GM21723 (cell line): ENCODE measurements at regions not wholly inside any gene's neighbourhood (a gene's known extent, or its start where the extent isn't known, plus 50 kb on each side); places are given as distances from the start of the nearest gene placed in this dataset.
A peak's percentile ranks its signal among the peaks of the same experiment; 100 is the strongest.

Experiments
- ATAC-seq: cut with Tn5 transposase; IDR thresholded peaks from one replicate; pipeline ENCODE4 v1.9.1; 2021; ENCODE audit warnings: mild to moderate bottlenecking, moderate library complexity; ENCODE audit not compliant: unreplicated experiment

GRCh38 chr2:105596411-105596921 lies 148.2 kb upstream of the NCK2 start:
- ATAC-seq = no peak

DNA sequence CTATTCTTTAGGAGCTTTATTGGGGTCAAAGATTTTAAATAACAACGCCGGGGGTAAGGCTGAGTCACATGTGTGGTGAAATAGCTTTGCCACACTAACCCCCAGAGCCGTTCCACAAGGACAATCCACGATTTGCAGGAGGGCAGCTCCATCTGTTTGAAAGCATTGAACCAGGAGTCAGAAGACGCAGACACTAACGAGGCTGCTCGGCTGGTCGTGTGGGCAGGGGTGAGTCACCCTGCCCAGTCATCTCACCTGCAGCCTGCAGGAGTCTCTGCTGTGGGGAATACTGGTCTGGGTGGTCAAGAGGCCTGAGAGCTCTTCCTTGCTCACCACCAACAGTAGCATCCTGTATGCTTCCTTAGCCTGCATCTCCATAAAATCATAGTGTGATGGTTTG lies 149.2 kb upstream of the NCK2 start:
- ATAC-seq = no peak

DNA sequence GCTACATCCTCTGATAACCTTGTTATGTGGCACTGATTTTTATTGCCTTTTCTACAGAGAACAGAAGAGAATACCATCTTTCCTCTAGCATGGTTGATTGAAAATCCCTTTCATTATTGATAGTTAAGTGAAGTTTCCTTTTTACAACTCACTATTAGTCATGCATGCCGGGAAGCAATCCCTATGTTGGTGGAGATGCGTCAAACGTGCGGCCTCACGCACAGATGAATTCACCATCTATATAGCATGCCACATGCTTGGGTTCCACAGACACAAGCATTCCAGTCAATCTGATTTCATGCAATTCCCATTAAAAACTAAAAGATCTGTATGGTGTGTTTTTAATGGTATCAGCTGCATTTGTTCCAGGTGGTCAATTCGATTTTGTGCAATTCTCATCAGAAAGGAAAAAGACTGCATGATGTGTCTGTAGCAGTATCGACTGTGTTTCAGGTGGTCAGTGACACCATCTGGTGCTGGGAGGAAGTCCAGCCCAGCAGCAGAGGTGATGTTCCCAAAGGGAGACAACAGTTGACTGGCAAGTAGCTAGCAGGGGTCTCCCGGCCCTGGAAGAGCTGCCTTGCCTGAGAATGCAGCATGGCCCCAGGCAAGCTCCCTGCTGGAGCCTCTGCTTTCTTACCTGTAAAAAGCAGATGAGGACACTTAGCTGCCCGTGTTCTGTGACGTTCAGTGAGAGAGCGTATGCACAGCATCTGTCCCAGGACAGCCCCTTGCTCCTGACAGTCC lies 151.3 kb upstream of the NCK2 start:
- no peak for ATAC-seq

DNA sequence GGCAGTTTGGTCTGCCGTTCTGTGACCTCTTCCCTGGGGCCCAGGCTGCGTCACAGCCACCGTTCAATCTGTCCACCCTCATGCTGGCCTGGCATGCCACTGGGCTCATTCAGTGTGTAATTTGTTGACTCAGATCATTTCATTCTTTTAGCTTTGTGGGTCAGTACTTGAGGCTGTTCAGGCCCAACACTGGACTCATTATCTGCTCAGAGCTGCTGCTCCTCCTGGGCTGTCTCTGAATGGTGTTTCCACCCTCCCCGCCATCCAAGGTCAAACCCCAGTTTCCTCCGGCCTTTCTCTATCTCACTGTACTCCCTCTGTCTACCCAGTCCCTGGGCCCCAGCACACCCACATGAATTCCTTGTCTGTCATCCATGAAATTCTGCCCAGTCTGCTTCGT lies 152.4 kb upstream of the NCK2 start:
- ATAC-seq = no peak

GRCh38 chr2:105590780-105591660 lies 153.7 kb upstream of the NCK2 start:
- no peak for ATAC-seq

GRCh38 chr2:105588581-105588980 lies 156.1 kb upstream of the NCK2 start:
- ATAC-seq = no peak

DNA sequence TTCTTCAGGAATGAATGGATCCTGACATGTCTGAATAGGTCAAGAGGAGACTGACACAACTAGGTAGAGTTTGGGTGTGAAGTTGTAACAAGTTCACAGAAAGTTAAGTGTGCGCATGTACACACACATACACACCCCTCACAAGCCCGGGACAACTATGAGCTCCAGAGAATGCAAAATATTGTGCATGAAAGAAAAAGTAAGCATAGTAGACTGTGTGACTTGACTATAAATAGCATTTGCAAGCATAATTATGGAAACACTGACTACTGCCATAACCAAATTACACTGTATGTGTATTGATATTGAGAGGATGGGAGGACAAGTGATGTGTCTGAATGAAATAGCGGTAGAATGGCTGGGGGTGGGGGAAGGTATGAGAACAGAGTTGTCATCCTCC lies 157.1 kb upstream of the NCK2 start:
- ATAC-seq = no peak

- no peak for ATAC-seq
These were observed 160.2 kb upstream of the NCK2 start for GRCh38 chr2:105584435-105585010.

DNA sequence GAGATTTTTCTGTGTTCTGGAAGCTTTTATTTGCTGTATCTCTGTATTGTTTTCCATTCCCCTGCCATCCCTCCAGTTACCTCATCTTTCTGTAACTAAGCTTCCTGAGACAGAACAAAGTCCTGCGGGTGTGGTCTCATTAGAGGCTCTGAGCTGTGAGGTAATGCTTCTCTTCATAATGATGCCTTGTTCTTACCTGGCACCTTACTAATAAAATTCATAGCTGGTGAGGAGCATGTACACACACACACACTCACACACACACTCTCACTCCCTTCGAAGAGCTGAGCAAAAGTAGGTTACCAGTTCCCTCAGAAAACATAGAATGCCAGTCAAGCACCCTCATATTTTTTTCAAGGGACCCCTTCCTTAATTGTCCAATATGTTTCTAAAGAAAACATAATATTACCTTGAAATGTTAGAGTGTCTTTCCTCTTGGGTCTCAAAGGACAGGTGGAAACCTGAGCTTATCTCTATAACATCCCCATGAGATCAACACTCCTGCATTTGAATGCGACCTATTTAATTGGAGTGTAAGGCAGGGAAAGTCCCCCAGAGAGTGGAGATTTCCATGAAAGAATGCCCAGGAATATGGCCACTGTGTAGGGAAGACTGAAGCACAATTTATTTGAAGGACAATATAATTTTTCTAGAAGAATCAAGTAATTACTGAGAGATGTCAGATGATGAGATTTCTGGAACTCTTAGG lies 161.6 kb upstream of the NCK2 start:
- no peak for ATAC-seq

- ATAC-seq = no peak
These were observed 163.2 kb upstream of the NCK2 start for GRCh38 chr2:105581555-105581944.

GRCh38 chr2:105580870-105581554 lies 163.7 kb upstream of the NCK2 start:
- no peak for ATAC-seq

GRCh38 chr2:105580216-105580615 lies 164.5 kb upstream of the NCK2 start:
- no peak for ATAC-seq

GRCh38 chr2:105578166-105578565 lies 166.5 kb upstream of the NCK2 start:
- no peak for ATAC-seq

DNA sequence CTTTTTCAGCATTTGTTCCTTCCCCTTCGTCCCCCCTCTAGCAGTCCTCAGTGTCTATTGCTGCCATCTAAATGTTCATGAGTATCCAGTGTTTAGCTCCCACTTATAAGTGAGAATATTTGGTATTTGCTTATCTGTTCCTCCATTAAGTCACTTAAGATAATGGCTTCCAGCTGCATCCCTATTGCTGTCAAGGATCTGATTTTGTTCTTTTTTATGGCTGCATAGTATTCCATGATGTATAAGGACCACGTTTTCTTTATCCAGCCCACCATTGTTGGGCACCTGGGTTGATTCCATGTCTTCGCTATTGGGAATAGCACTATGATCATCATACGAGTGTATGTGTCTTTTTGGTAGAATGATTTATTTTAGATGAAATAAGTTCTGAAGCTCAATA lies 166.9 kb upstream of the NCK2 start:
- ATAC-seq = no peak

- peak; percentile 52 for ATAC-seq
These were observed 168.1 kb upstream of the NCK2 start for GRCh38 chr2:105576440-105577241.

GRCh38 chr2:105576050-105576439 lies 168.7 kb upstream of the NCK2 start:
- ATAC-seq = no peak

GRCh38 chr2:105575499-105576025 lies 169.2 kb upstream of the NCK2 start:
- no peak for ATAC-seq

GRCh38 chr2:105574796-105575344 lies 169.8 kb upstream of the NCK2 start:
- no peak for ATAC-seq
